ENCODE measurements at regions not wholly inside any gene's neighbourhood (a gene's known extent, or its start where the extent isn't known, plus 50 kb on each side); places are given as distances from the start of the nearest gene placed in this dataset.
"Not testable (repeated sequence)": the region's sequence is repeated elsewhere in the genome, so short reads cannot be mapped to it uniquely, and the experiment has no call there.

DNA sequence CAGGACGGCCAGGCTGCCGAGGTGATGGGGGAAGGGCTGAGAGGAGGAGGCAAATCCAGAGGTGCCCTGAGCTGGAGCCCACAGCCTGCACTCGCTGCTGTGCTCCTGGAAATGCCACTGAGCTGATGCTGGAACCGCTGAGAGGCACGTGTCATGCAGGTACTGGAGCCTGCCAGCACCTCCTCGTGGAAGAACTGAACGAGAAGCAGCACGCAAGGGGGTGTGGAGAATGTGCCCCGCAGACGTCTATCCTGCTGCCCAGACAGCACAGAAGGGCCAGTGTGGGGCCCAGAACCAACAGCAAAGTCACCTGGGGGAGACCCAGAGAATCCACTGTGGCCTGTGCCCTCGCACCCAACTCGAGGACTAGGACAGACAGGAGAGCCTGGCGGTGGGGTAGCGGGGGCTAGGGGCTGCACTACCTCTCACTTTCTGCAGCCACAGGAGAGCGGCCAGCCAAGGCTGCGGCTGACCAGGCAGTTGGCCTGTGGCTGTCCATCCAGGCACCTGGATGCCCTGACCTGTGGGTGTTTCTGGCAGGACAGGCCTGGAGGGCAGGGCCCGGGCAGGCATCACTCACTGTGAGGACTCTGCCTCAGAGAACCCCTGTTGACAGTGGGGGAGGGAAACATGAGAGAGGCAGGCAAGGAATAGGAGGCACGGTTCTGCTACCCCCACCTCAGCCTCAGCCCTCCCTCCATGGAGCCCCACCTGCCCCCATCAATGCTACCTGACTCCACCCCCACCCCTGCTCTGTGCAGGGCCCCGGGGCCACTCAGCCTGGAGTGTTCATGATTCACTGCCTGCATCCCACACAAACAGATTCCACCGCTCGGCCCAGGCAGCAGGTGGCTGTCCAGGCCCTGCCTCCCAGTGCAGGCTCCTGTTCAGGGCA, 213.1 kb downstream of the TBC1D2B start:
- no peak for TF ChIP-seq POLR2AphosphoS5 (IDR thresholded peaks at IDR 0.05)
- TF ChIP-seq CTCF (IDR thresholded peaks at IDR 0.05 in 8 of 11, conservative IDR thresholded peaks at IDR 0.05 in 3 of 11): no peak
- no peak for TF ChIP-seq POLR2A (IDR thresholded peaks at IDR 0.05)
- no peak overlapping the region for H3K4me3 ChIP-seq
- no peaks in the 10 kb centered on the region for H3K4me1 ChIP-seq
- intact Hi-C loops (cut with DNase I; ENCODE audit: low total_unique reads): no loop called here
- DNase-seq: peak; percentile 65
- H3K36me3 ChIP-seq: no peaks in the 10 kb centered on the region
- WGBS, 5 donors: 74 to 83% (median 75%) methylated on average over 18 to 21 of the region's 21 CpGs
- H3K9me3 ChIP-seq: no peaks in the 10 kb centered on the region
- H3K27ac ChIP-seq: no peak overlapping the region
- H3K27me3 ChIP-seq (replicated peaks in 1 of 7): peaks cover 0 to 18% (median 0%) of the 10 kb centered on the region in 7 donors

GRCh38 chr15:77863491-77864105, 213.9 kb downstream of the TBC1D2B start:
- H3K27me3 ChIP-seq (replicated peaks in 1 of 7): peaks cover 0 to 15% (median 0%) of the 10 kb centered on the region in 7 donors
- TF ChIP-seq CTCF (IDR thresholded peaks at IDR 0.05 in 8 of 11, conservative IDR thresholded peaks at IDR 0.05 in 3 of 11) (no peak), POLR2A (IDR thresholded peaks at IDR 0.05) (no peak), POLR2AphosphoS5 (IDR thresholded peaks at IDR 0.05) (no peak)
- H3K36me3 ChIP-seq: no peaks in the 10 kb centered on the region
- peak; percentile 49 for DNase-seq
- H3K4me1 ChIP-seq: no peaks in the 10 kb centered on the region
- H3K27ac ChIP-seq: no peak overlapping the region
- intact Hi-C loops (cut with DNase I; ENCODE audit: low total_unique reads): no loop called here
- no peaks in the 10 kb centered on the region for H3K9me3 ChIP-seq
- H3K4me3 ChIP-seq: no peak overlapping the region
- 73 to 92% (median 84%) methylated on average over 8 to 12 of the region's 12 CpGs for WGBS, 5 donors

DNA sequence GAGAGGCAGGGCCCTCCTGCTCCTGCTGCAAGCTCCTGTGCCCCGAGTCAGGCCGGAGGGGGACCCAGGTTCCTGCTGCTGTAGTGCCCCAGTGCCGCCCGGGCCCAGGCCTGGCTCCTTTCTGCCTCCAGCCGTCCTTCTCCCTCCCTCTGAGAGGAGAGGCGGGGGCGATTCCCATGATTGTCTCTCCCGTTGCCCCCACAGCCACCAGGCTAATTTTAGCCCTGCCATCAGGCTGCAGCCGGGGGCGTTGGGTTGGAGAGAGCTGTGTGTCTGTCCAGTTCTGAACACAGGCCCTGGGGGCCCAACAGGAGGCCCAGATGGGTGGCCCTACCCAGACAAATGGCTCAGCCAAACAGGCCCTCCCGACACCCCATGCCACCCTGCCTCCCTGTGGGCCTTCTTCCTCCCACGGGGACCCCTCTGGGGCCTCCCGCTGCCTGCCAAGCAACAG, 214.8 kb downstream of the TBC1D2B start:
- Histone ChIP-seq H3K4me3 (no peak overlapping the region), H3K36me3 (no peaks in the 10 kb centered on the region), H3K4me1 (no peaks in the 10 kb centered on the region), H3K27me3 (replicated peaks in 1 of 7) (peaks cover 0 to 15% (median 0%) of the 10 kb centered on the region in 7 donors), H3K9me3 (no peaks in the 10 kb centered on the region), H3K27ac (no peak overlapping the region)
- DNase-seq: peak; percentile 72
- TF ChIP-seq CTCF (IDR thresholded peaks at IDR 0.05 in 8 of 11, conservative IDR thresholded peaks at IDR 0.05 in 3 of 11) (no peak), POLR2AphosphoS5 (IDR thresholded peaks at IDR 0.05) (no peak), POLR2A (IDR thresholded peaks at IDR 0.05) (no peak)
- intact Hi-C loops (cut with DNase I; ENCODE audit: low total_unique reads): no loop called here
- 61 to 87% (median 73%) methylated on average over 9 to 13 of the region's 13 CpGs for WGBS, 5 donors

DNA sequence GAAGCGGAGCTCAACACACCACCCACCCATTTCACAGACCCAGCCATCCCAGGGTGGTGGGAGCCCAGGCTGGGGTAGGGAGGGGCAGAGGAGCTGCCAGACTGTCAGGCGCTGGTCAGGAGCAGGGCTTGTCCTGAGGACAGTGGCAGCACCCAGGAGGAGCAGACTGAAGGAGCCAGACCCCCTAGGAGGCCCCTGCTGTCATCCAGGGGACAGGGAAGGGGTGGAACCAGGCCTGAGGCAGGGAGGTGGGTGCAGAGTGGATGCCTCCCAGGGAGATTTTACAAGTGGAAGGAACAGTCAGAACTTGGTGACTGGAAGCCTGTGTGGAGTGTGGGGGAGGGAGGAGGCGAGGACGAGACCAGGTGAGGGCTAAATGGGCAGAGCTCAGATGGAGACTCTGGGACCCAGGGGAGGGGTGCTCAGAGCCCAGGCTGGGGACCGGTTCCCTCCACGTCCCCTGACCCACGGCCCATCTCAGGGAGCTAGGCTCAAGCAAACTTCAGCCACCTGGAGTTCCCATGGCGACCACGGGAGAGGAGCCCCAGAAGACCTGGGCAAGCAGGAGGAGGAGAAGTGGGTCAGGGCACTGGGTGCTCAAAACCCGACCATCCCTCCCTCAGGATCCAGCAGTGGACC, 215.4 kb downstream of the TBC1D2B start:
- H3K9me3 ChIP-seq; H3K36me3 ChIP-seq; H3K27ac ChIP-seq; H3K4me1 ChIP-seq; intact Hi-C loops (cut with DNase I; ENCODE audit: low total_unique reads); H3K4me3 ChIP-seq: not testable (repeated sequence)
- peaks cover 0 to 15% (median 0%) of the 10 kb centered on the region in 7 donors for H3K27me3 ChIP-seq (replicated peaks in 1 of 7)
- 73 to 83% (median 79%) methylated on average over 8 to 10 of the region's 10 CpGs for WGBS, 5 donors
- DNase-seq: peak; percentile 54
